SHP77 treated with DMSO at 0.1 percent for 48 hours (cell line): ENCODE measurements at regions not wholly inside any gene's neighbourhood (a gene's known extent, or its start where the extent isn't known, plus 50 kb on each side); places are given as distances from the start of the nearest gene placed in this dataset.
"Not testable (repeated sequence)": the region's sequence is repeated elsewhere in the genome, so short reads cannot be mapped to it uniquely, and the experiment has no call there.

Experiments
- DNase-seq: peaks from one replicate; lab custom pipeline; 2025; lab: John Stamatoyannopoulos, UW

- DNase-seq = not testable (repeated sequence)
These were observed 111.5 kb upstream of the BDP1 start for GRCh38 chr5:71343994-71344393.

DNA sequence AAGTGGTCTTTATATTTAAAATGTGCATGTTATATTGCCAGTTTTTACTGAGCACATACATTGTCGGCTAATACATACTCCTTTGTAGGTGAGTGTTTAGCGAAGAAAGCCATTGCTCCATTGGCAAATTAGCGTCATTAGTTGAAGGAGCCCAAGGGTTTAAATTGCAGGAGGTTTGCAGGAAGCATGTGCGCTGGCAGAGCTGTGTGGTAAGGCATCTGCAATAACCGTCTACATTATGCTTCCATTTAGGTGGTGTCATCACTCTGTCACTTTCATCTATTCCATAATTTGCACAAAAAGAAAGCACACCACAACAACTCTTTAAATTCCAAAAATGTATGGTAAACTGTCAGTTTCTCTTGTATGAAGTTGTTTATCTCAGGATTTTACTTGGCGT is 82.8 kb upstream of the BDP1 start:
- not testable (repeated sequence) for DNase-seq

DNA sequence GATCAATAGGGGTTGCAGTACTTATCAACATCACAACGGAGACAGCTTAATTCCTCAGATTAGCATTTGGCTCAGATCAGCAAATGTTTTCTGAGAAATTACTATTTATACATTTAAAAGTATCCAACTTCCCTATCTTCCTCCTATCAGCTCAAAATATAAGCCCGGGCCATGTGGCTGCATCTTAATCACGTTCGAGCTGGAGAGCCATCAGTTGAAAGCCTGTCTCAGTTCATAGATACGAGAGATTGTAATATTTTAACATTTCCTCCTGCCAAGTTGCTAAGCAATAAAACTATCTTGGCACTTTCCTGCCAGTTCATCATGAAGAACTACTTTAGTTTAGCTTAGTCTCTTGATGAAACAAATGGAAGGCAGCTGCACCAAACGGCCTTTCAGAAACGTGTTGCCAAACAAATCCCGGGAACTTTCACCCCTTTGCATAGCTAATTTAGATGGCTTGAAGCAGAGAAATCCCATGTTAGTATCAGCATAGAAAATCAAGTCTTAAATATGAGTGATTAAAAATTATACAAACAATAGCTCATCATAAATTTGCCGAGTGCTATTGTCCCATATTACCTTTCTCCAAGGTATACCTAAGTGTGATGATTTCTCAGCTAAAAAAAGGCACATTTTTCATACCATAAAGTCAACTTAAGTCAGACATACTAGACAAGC is 82.3 kb upstream of the BDP1 start:
- DNase-seq = peak; percentile 25

- DNase-seq = not testable (repeated sequence)
These were observed 71.2 kb upstream of the BDP1 start for GRCh38 chr5:71384204-71384603.

DNA sequence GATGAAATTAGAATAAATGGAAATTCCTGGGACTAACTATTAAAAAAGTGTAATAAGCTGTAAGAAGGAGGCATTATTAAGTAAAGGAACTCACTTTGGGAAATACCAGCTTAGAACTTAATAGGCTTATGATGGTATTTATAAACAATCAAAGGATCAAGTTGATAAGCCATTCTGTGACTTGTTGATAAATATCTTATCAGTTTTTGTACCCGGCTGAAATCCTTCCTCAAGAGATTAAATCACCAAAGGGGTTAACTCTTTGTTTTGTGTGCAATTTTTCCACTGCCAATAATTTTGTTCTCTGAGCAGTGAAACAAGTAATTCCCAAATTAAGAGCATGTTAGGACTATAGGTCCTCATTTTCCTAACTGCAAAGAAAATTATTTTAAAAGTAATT is 70.7 kb upstream of the BDP1 start:
- DNase-seq = no peak

DNA sequence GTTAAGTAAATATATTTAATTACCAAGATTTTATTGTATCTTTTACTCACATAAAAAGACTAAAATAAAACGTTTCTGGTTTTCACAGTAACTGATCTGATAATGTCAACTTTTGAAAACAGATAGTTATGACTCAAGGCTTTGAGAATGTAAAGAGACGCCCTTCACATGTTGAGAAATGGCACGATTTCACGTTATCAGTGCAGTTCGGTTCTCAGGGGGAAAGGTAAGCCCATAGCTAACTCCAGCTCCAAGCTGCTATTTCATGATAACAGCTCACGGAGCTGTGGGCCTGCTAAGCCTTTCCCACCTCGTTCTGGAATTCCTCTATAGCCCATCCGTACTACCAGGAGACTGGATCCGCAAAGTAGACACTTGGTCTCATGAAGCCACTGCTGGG is 70.2 kb upstream of the BDP1 start:
- not testable (repeated sequence) for DNase-seq

DNA sequence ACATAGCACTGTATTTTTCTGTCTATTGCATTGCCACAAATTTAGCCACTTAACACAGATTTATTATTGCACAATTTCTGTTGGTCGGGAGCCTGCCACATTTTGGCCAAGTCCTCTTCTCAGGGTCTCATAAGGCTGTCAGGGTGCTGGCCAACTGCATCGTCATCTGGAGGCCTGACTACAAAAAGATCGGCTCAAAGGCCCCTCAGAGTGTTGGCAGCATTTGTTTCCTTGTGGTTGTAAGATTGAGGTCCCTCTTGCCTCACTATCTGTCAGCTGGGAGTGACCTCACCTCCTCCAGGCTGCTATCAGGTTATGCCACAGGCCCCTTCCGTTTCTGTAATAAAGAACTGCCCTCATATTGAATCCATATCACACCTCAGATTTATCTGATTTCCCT is 67.3 kb upstream of the BDP1 start:
- DNase-seq = not testable (repeated sequence)

DNA sequence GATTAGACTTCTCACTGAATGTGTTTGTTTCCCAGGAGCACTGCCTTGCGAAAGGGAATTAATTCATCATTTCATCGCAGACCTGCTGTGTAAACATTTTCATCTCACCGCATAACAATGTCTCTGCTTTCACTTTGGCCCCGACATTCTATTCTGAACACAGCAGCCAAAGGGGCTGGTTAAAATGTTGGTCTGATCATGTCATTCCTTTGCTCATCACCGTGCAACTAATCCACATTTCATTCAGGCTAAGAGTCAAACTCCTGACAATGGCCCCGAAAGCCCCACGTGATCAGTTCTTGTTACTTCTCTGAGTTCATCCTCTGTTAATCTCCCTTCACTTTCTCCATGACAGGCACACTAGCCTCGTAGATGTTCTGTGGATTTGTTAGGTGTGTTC is 57.1 kb upstream of the BDP1 start:
- DNase-seq = not testable (repeated sequence)

- DNase-seq = not testable (repeated sequence)
These were observed 56.6 kb upstream of the BDP1 start for GRCh38 chr5:71398859-71399258.

GRCh38 chr5:71399443-71399842 is 56.0 kb upstream of the BDP1 start:
- DNase-seq = not testable (repeated sequence)

GRCh38 chr5:71400626-71401025 is 54.8 kb upstream of the BDP1 start:
- not testable (repeated sequence) for DNase-seq

DNA sequence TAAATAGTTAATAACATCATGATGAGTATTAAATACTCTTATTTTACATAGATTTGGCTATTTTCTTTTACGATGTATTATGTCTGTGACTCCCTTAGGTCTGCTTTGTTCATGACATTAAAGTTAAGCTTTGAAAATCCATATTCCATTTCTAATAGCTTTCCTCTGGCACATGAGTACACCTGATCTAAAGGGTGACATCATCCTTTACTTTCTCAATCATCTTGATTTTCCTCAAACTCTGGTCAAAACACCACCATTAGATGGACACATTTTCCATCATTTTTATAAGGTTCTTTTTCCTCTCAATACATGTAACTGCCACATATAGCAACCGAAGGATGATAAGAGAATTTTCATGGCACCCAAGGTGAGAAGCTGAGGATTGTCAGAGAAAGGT is 54.3 kb upstream of the BDP1 start:
- not testable (repeated sequence) for DNase-seq

DNA sequence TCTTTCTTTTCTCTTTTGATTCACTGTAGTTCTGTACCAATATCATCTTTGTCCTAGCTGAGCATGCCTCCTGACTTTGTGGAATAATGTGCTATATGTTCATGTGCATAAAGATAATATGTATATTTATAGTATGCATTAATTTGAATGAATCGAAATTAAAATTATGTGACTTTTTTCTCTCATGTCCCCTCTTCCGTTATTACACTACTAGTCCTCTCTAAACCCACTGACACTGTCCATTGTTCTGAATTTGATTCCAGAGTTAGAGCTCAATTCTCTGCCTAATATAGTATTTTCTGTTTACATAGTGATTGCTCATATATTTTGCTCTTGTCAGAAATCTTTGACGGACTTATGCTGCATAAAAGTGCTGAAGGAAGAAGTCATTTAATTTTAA is 53.9 kb upstream of the BDP1 start:
- not testable (repeated sequence) for DNase-seq

DNA sequence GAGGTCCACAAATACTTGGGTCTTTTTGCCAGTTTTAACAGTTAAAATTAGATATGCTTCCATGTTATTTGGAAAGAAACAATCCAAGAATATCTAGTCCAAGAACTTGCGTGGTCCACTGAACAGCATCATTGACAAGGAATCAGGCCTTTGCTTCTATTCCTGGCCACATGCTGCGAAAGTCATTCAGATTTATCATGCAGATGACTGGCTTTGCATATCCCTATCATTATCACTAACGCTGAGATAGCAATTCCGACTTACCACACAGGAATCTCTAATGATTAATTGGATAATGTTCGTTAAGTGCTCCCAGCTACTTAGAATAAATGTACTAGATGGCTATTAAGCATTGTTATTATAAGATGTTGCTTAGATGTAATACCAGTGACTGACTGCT is 51.0 kb upstream of the BDP1 start:
- DNase-seq = not testable (repeated sequence)

DNA sequence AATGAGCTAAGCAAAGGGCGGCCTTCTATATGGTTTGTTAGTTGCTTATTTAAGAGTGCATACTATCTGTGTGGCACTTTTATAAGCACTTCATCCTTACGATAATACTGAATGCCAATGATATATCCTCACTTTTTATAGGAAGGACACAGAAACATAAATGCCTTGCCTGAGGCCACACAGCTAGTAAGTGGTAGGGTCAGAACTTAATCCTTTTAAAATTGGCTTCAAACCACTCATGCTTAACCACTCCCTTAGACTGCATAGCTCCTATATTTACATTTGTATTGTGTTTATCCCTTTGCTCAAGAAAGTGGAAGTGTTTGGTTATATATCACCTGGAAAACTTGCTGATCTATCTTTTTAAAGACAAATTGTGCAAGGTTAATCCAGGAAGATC is 50.5 kb upstream of the BDP1 start:
- not testable (repeated sequence) for DNase-seq
